ENCODE measurements at regions not wholly inside any gene's neighbourhood (a gene's known extent, or its start where the extent isn't known, plus 50 kb on each side); places are given as distances from the start of the nearest gene placed in this dataset.

DNA sequence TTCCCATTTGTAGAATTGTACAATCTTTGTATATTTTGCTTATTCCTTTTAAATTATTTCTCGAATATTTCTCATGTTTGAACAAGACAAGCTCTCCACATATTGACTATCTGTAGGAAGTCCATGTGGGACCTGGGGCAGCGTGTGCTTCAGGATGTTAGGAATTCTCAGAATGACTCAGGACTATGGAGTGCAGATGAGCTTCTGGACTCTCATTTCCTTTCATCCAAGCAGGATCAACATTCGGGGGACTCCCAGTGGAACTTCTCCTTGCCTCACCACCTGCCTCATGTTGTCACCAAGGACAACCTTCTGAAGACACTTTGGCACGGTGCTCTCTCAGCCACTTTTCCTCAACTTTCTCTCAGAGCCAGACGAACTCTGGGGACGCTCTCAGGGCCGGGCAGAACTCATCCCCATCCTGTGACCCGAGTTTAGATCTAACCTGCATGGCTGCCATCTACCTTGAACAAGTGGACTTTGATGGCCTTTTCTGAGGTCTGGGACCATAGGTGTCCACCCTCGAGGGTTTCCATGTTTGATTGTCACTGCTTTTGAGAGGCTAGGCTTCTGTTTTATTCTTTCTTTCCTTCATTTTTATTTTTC lies 441.7 kb downstream of the IRS2 start:
- no peak overlapping the region for H3K27ac ChIP-seq (ENCODE audit: control insufficient read depth, insufficient read depth)
- in situ Hi-C loops (cut with MboI) (no loop called here), intact Hi-C loops (cut with micrococcal nuclease; ENCODE audit: unreplicated experiment) (no loop called here)
- no peak overlapping the region for H3K4me2 ChIP-seq (ENCODE audit: control insufficient read depth, insufficient read depth)
- no TSS peak for BruUV-seq (replicated peaks)
- ChIA-PET SMC1A (ENCODE audit: uncharacterized antibody, unreplicated experiment) (no interaction called here), CTCF (no interaction called here), POLR2A (no interaction called here), RAD21 (ENCODE audit: unreplicated experiment) (no interaction called here)
- FAIRE-seq (no peak), DNase-seq (ENCODE audit: low read depth, low spot score) (no peak), ATAC-seq (no peak)
- H4K20me1 ChIP-seq (ENCODE audit: control insufficient read depth, insufficient read depth) = no peaks in the 10 kb centered on the region
- H3K4me1 ChIP-seq (ENCODE audit: control insufficient read depth, insufficient read depth, low read length) = no peaks in the 10 kb centered on the region
- H3K27me3 ChIP-seq (replicated peaks in 1 of 2; ENCODE audit: control insufficient read depth in 2 of 2, insufficient read depth in 2 of 2, low read length in 1 of 2) = no peaks in the 10 kb centered on the region
- no peaks in the 10 kb centered on the region for H3K9me3 ChIP-seq (replicated peaks; ENCODE audit: control insufficient read depth, insufficient read depth, low read length)
- H3K36me3 ChIP-seq (ENCODE audit: control insufficient read depth in 2 of 2, insufficient read depth in 2 of 2, low read length in 1 of 2) = no peaks in the 10 kb centered on the region
- no peak for TF ChIP-seq CHD1 (IDR thresholded peaks at IDR 0.05; ENCODE audit: low read depth, low read length)
- TF ChIP-seq, protein P1, sequence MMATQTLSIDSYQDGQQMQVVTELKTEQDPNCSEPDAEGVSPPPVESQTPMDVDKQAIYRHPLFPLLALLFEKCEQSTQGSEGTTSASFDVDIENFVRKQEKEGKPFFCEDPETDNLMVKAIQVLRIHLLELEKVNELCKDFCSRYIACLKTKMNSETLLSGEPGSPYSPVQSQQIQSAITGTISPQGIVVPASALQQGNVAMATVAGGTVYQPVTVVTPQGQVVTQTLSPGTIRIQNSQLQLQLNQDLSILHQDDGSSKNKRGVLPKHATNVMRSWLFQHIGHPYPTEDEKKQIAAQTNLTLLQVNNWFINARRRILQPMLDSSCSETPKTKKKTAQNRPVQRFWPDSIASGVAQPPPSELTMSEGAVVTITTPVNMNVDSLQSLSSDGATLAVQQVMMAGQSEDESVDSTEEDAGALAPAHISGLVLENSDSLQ (IDR thresholded peaks at IDR 0.05) = no peak
- TF ChIP-seq CEBPB (IDR thresholded peaks at IDR 0.05; ENCODE audit: borderline replicate concordance in 1 of 2, low read depth in 2 of 2, low read length in 2 of 2) = no peak
- TF ChIP-seq PRDM15 (CRISPR knock-in tag; IDR thresholded peaks at IDR 0.05) = no peak
- TF ChIP-seq MYB (IDR thresholded peaks at IDR 0.05; ENCODE audit: borderline replicate concordance, low read depth, low read length) = no peak
- no peak overlapping the region for H3K4me3 ChIP-seq
- H3K79me2 ChIP-seq (ENCODE audit: control insufficient read depth, insufficient read depth, low read length) = no peaks in the 10 kb centered on the region
- H3K9ac ChIP-seq (ENCODE audit: control insufficient read depth, insufficient read depth, low read length) = no peak overlapping the region
- H2AFZ ChIP-seq (ENCODE audit: control insufficient read depth, low read depth, low read length) = no peak overlapping the region
- WGBS (ENCODE audit: insufficient coverage, insufficient replicate concordance, low lambda C conversion rate, missing lambda C conversion rate) = 7% methylated on average over 9 of the region's 9 CpGs

All from GM12878 (cell line).